SH-SY5Y (cell line): ENCODE measurements at regions not wholly inside any gene's neighbourhood (a gene's known extent, or its start where the extent isn't known, plus 50 kb on each side); places are given as distances from the start of the nearest gene placed in this dataset.

ENCODE experiments used
- GATA2 ChIP-seq: IDR thresholded peaks from 2 replicates; pipeline ENCODE4 v1.6.1; 2011; ENCODE audit warnings: mild to moderate bottlenecking, low read depth, low read length
- GATA3 ChIP-seq: IDR thresholded peaks from 2 replicates; pipeline ENCODE4 v1.6.1; 2011; ENCODE audit warnings: low read depth, mild to moderate bottlenecking, low read length, moderate library complexity

- TF ChIP-seq GATA2 (no peak), GATA3 (no peak)
Measured at GRCh38 chr6:67352717-67353116, 1282.4 kb upstream of the ADGRB3 start.
